GM19468 (cell line): ENCODE measurements at regions not wholly inside any gene's neighbourhood (a gene's known extent, or its start where the extent isn't known, plus 50 kb on each side); places are given as distances from the start of the nearest gene placed in this dataset.

Experiments
- ATAC-seq: cut with Tn5 transposase; IDR thresholded peaks from one replicate; pipeline ENCODE4 v1.9.1; 2021; ENCODE audit warnings: mild to moderate bottlenecking, moderate library complexity, moderate number of reproducible peaks; ENCODE audit not compliant: unreplicated experiment; ENCODE audit errors: extremely low read depth

GRCh38 chr2:150171065-150171548, 316.4 kb downstream of the RND3 start:
- ATAC-seq: no peak

- ATAC-seq: no peak
These were observed 318.2 kb downstream of the RND3 start for GRCh38 chr2:150169237-150169629.

- ATAC-seq: no peak
These were observed 318.8 kb downstream of the RND3 start for GRCh38 chr2:150168595-150169236.

- ATAC-seq: peak; percentile 87
These were observed 319.8 kb downstream of the RND3 start for GRCh38 chr2:150167711-150168110.

- ATAC-seq: no peak
These were observed 321.0 kb downstream of the RND3 start for GRCh38 chr2:150166313-150167051.

GRCh38 chr2:150165988-150166312, 321.5 kb downstream of the RND3 start:
- no peak for ATAC-seq

GRCh38 chr2:150165442-150165841, 322.0 kb downstream of the RND3 start:
- ATAC-seq: no peak

- no peak for ATAC-seq
These were observed 325.1 kb downstream of the RND3 start for GRCh38 chr2:150162241-150162942.

GRCh38 chr2:150160058-150160457, 327.4 kb downstream of the RND3 start:
- ATAC-seq: no peak

- no peak for ATAC-seq
These were observed 328.2 kb downstream of the RND3 start for GRCh38 chr2:150159300-150159699.

- no peak for ATAC-seq
These were observed 330.6 kb downstream of the RND3 start for GRCh38 chr2:150156876-150157275.

GRCh38 chr2:150156415-150156814, 331.1 kb downstream of the RND3 start:
- ATAC-seq: no peak

GRCh38 chr2:150154308-150154797, 333.1 kb downstream of the RND3 start:
- ATAC-seq: no peak

GRCh38 chr2:150153646-150154307, 333.7 kb downstream of the RND3 start:
- ATAC-seq: no peak

GRCh38 chr2:150152230-150152629, 335.2 kb downstream of the RND3 start:
- no peak for ATAC-seq

- no peak for ATAC-seq
These were observed 337.3 kb downstream of the RND3 start for GRCh38 chr2:150150144-150150543.

GRCh38 chr2:150147889-150148683, 339.4 kb downstream of the RND3 start:
- ATAC-seq: no peak

GRCh38 chr2:150146879-150147278, 340.6 kb downstream of the RND3 start:
- ATAC-seq: no peak

- no peak for ATAC-seq
These were observed 342.2 kb downstream of the RND3 start for GRCh38 chr2:150145299-150145692.
